Mesenchymal stem cell (in vitro differentiated cells and primary cell): ENCODE measurements at regions not wholly inside any gene's neighbourhood (a gene's known extent, or its start where the extent isn't known, plus 50 kb on each side); places are given as distances from the start of the nearest gene placed in this dataset.

Source experiments
- DNase-seq: peaks from one replicate; pipeline ENCODE4 v3.0.0-alpha.2; 2013
- H2AFZ ChIP-seq: one replicate; pipeline ENCODE4 v1.6.1; 2013; ENCODE audit warnings: low read depth, mild to moderate bottlenecking, control low read depth, inconsistent platforms, low read length, moderate library complexity
- H2AK5ac ChIP-seq: 2 replicates; pipeline ENCODE4 v1.6.1; 2013; ENCODE audit warnings: low read length, moderate library complexity, mild to moderate bottlenecking, inconsistent platforms; ENCODE audit not compliant: severe bottlenecking
- H2BK120ac ChIP-seq: one replicate; pipeline ENCODE4 v1.6.1; 2013; ENCODE audit warnings: low read depth, mild to moderate bottlenecking, inconsistent platforms, low read length, moderate library complexity
- H2BK12ac ChIP-seq, 2 experiments: one replicate each; pipeline ENCODE4 v1.6.1; 2013; ENCODE audit warnings: inconsistent platforms in 2 of 2, low read length in 2 of 2, mild to moderate bottlenecking in 2 of 2, moderate library complexity in 2 of 2, control low read depth in 1 of 2
- H2BK15ac ChIP-seq: one replicate; pipeline ENCODE4 v1.6.1; 2013; ENCODE audit warnings: mild to moderate bottlenecking, low read depth, inconsistent platforms; ENCODE audit not compliant: poor library complexity, severe bottlenecking
- H2BK5ac ChIP-seq: 2 replicates; pipeline ENCODE4 v1.6.1; 2013; ENCODE audit warnings: low read depth, mild to moderate bottlenecking, low read length, control low read depth, inconsistent platforms; ENCODE audit not compliant: poor library complexity, severe bottlenecking
- H3K14ac ChIP-seq, 2 experiments: one replicate each; pipeline ENCODE4 v1.6.1; 2013; ENCODE audit warnings: inconsistent platforms in 2 of 2, low read length in 2 of 2, control low read depth in 1 of 2, mild to moderate bottlenecking in 1 of 2, moderate library complexity in 1 of 2
- H3K18ac ChIP-seq, 2 experiments: one replicate each; pipeline ENCODE4 v1.6.1; 2013; ENCODE audit warnings: inconsistent platforms in 2 of 2, low read length in 2 of 2, control low read depth in 1 of 2, low read depth in 1 of 2, mild to moderate bottlenecking in 1 of 2
- H3K23ac ChIP-seq, 2 experiments: one replicate each; pipeline ENCODE4 v1.6.1; 2013; ENCODE audit warnings: inconsistent platforms in 2 of 2, low read length in 2 of 2, mild to moderate bottlenecking in 2 of 2, moderate library complexity in 2 of 2, control low read depth in 1 of 2
- H3K27ac ChIP-seq: 2 replicates; pipeline ENCODE4 v1.5.1; 2013; ENCODE audit warnings: mild to moderate bottlenecking, moderate library complexity, low read length, control low read depth, inconsistent platforms; ENCODE audit not compliant: poor library complexity, severe bottlenecking
- H3K27me3 ChIP-seq, 2 experiments: 2 replicates each; pipeline versions ENCODE4 v1.6.1 to v1.7.0; 2013; ENCODE audit warnings: low read length in 2 of 2, mild to moderate bottlenecking in 2 of 2, moderate library complexity in 2 of 2, control low read depth in 1 of 2, inconsistent platforms in 1 of 2; ENCODE audit not compliant: control insufficient read depth in 1 of 2, insufficient read depth in 1 of 2
- H3K36me3 ChIP-seq, 2 experiments: 2 replicates each; pipeline versions ENCODE4 v1.6.1 to v1.7.0; 2013; ENCODE audit warnings: low read length in 2 of 2, control low read depth in 1 of 2, inconsistent platforms in 1 of 2, low read depth in 1 of 2, mild to moderate bottlenecking in 1 of 2; ENCODE audit not compliant: insufficient read depth in 2 of 2, control insufficient read depth in 1 of 2
- H3K4ac ChIP-seq, 2 experiments: one replicate each; pipeline ENCODE4 v1.6.1; 2013; ENCODE audit warnings: inconsistent platforms in 2 of 2, low read length in 2 of 2, mild to moderate bottlenecking in 2 of 2, moderate library complexity in 2 of 2, control low read depth in 1 of 2, low read depth in 1 of 2
- H3K4me1 ChIP-seq: 2 replicates; pipeline ENCODE4 v1.6.1; 2013; ENCODE audit warnings: low read depth, low read length, control low read depth; ENCODE audit not compliant: control insufficient read depth, insufficient read depth
- H3K4me2 ChIP-seq: 2 replicates; pipeline ENCODE4 v1.6.1; 2013; ENCODE audit warnings: low read length, mild to moderate bottlenecking, inconsistent platforms; ENCODE audit not compliant: poor library complexity, severe bottlenecking
- H3K4me3 ChIP-seq, 2 experiments: 2 replicates each; pipeline versions ENCODE4 v1.5.1 to v1.7.0; 2013; ENCODE audit warnings: low read length in 2 of 2, mild to moderate bottlenecking in 2 of 2, control low read depth in 1 of 2, low read depth in 1 of 2; ENCODE audit not compliant: insufficient read depth in 1 of 2
- H3K79me1 ChIP-seq: replicated peaks from 2 replicates; pipeline ENCODE4 v1.6.1; 2013; ENCODE audit warnings: mild to moderate bottlenecking, control low read depth, low read length, inconsistent platforms; ENCODE audit not compliant: poor library complexity, severe bottlenecking
- H3K9ac ChIP-seq: 2 replicates; pipeline ENCODE4 v1.7.0; 2013; ENCODE audit warnings: mild to moderate bottlenecking, low read length, moderate library complexity
- H3K9me3 ChIP-seq: 2 replicates; pipeline ENCODE4 v1.7.0; 2013; ENCODE audit warnings: mild to moderate bottlenecking, low read length; ENCODE audit not compliant: control insufficient read depth
- H4K8ac ChIP-seq: one replicate; pipeline ENCODE4 v1.6.1; 2013; ENCODE audit warnings: inconsistent platforms, mild to moderate bottlenecking, low read length, moderate library complexity
- H4K91ac ChIP-seq: one replicate; pipeline ENCODE4 v1.6.1; 2013; ENCODE audit warnings: mild to moderate bottlenecking, low read length, inconsistent platforms
- WGBS: methylation state at CpG from one replicate; pipeline ENCODE4 v1.1.7; 2013; ENCODE audit warnings: mixed read lengths; 5-methylcytosine and 5-hydroxymethylcytosine counted together

GRCh38 chr6:77025736-77026223 lies 437.5 kb downstream of the HTR1B start:
- Histone ChIP-seq H3K27ac (no peak overlapping the region), H2BK120ac (no peak overlapping the region), H3K4me2 (no peak overlapping the region), H3K18ac (no peak overlapping the region), H3K27me3 (no peaks in the 10 kb centered on the region), H3K9ac (no peak overlapping the region), H4K91ac (no peak overlapping the region), H3K4me3 (no peak overlapping the region), H3K79me1 (peaks cover 2% of the 10 kb centered on the region), H3K4me1 (no peaks in the 10 kb centered on the region), H3K14ac (no peak overlapping the region), H2BK15ac (no peak overlapping the region), H4K8ac (no peak overlapping the region), H2AFZ (no peak overlapping the region), H2BK12ac (no peak overlapping the region), H3K36me3 (no peaks in the 10 kb centered on the region), H3K23ac (no peak overlapping the region), H2AK5ac (no peak overlapping the region), H3K4ac (peak overlapping the region in 1 of 2 experiments; percentile 11), H3K9me3 (no peaks in the 10 kb centered on the region), H2BK5ac (no peak overlapping the region)
- WGBS = 91% methylated on average over 3 of the region's 3 CpGs
- DNase-seq = no peak

GRCh38 chr6:77021778-77022177 lies 441.5 kb downstream of the HTR1B start:
- Histone ChIP-seq H3K4me1 (no peaks in the 10 kb centered on the region), H3K27me3 (no peaks in the 10 kb centered on the region), H2AFZ (no peak overlapping the region), H3K27ac (no peak overlapping the region), H3K4me3 (no peak overlapping the region), H4K91ac (no peak overlapping the region), H2BK5ac (no peak overlapping the region), H2BK120ac (no peak overlapping the region), H3K23ac (no peak overlapping the region), H2BK15ac (no peak overlapping the region), H2AK5ac (no peak overlapping the region), H4K8ac (no peak overlapping the region), H3K4ac (no peak overlapping the region), H3K14ac (no peak overlapping the region), H3K9ac (no peak overlapping the region), H3K79me1 (no peaks in the 10 kb centered on the region), H3K36me3 (no peaks in the 10 kb centered on the region), H3K4me2 (no peak overlapping the region), H2BK12ac (no peak overlapping the region), H3K18ac (no peak overlapping the region), H3K9me3 (no peaks in the 10 kb centered on the region)
- WGBS = 67% methylated on average over 1 of the region's 5 CpGs
- no peak for DNase-seq

GRCh38 chr6:77021232-77021631 lies 442.1 kb downstream of the HTR1B start:
- H3K36me3 ChIP-seq = no peaks in the 10 kb centered on the region
- no peaks in the 10 kb centered on the region for H3K9me3 ChIP-seq
- no peak overlapping the region for H3K27ac ChIP-seq
- no peak overlapping the region for H2BK12ac ChIP-seq
- H2AFZ ChIP-seq = no peak overlapping the region
- H3K27me3 ChIP-seq = no peaks in the 10 kb centered on the region
- H4K8ac ChIP-seq = no peak overlapping the region
- H4K91ac ChIP-seq = no peak overlapping the region
- H2AK5ac ChIP-seq = no peak overlapping the region
- H2BK15ac ChIP-seq = no peak overlapping the region
- H3K18ac ChIP-seq = no peak overlapping the region
- H2BK5ac ChIP-seq = no peak overlapping the region
- no peak overlapping the region for H3K4me2 ChIP-seq
- H3K23ac ChIP-seq = no peak overlapping the region
- H3K4me1 ChIP-seq = no peaks in the 10 kb centered on the region
- H3K14ac ChIP-seq = no peak overlapping the region
- H3K4me3 ChIP-seq = no peak overlapping the region
- DNase-seq = no peak
- H3K9ac ChIP-seq = no peak overlapping the region
- H3K79me1 ChIP-seq = no peaks in the 10 kb centered on the region
- no peak overlapping the region for H3K4ac ChIP-seq
- H2BK120ac ChIP-seq = no peak overlapping the region

- H3K36me3 ChIP-seq = no peaks in the 10 kb centered on the region
- no peak overlapping the region for H2AK5ac ChIP-seq
- H2BK120ac ChIP-seq = no peak overlapping the region
- no peak overlapping the region for H3K9ac ChIP-seq
- no peak overlapping the region for H2BK12ac ChIP-seq
- H2AFZ ChIP-seq = no peak overlapping the region
- no peak overlapping the region for H3K23ac ChIP-seq
- no peak overlapping the region for H2BK15ac ChIP-seq
- H3K4me1 ChIP-seq = no peaks in the 10 kb centered on the region
- H4K91ac ChIP-seq = no peak overlapping the region
- H3K4me2 ChIP-seq = no peak overlapping the region
- H3K4me3 ChIP-seq = no peak overlapping the region
- H3K4ac ChIP-seq = no peak overlapping the region
- no peak overlapping the region for H4K8ac ChIP-seq
- 39% methylated on average over 2 of the region's 3 CpGs for WGBS
- no peaks in the 10 kb centered on the region for H3K9me3 ChIP-seq
- H3K27me3 ChIP-seq = no peaks in the 10 kb centered on the region
- H3K14ac ChIP-seq = no peak overlapping the region
- H3K18ac ChIP-seq = no peak overlapping the region
- H2BK5ac ChIP-seq = no peak overlapping the region
- no peaks in the 10 kb centered on the region for H3K79me1 ChIP-seq
- peak; percentile 43 for DNase-seq
- no peak overlapping the region for H3K27ac ChIP-seq
Observed at GRCh38 chr6:77019081-77019480, 444.2 kb downstream of the HTR1B start.
